ENCODE measurements at regions not wholly inside any gene's neighbourhood (a gene's known extent, or its start where the extent isn't known, plus 50 kb on each side); places are given as distances from the start of the nearest gene placed in this dataset.
A peak's percentile ranks its signal among the peaks of the same experiment; 100 is the strongest.

GRCh38 chr1:147080006-147080661 is 92.1 kb downstream of the PRKAB2 start:
- peaks cover 3% of the 10 kb centered on the region for H3K4me1 ChIP-seq (ENCODE audit: control insufficient read depth, insufficient read depth, low read length, unreplicated experiment)
- no peaks in the 10 kb centered on the region for H3K79me2 ChIP-seq (ENCODE audit: control insufficient read depth, insufficient read depth, low read length, unreplicated experiment)
- H3K36me3 ChIP-seq (ENCODE audit: insufficient read depth, low read length): no peaks in the 10 kb centered on the region
- H3K27ac ChIP-seq (ENCODE audit: low read depth, low read length): no peak overlapping the region
- peak overlapping the region; percentile 37; the same call in 1 of the 2 replicates for H3K4me3 ChIP-seq (ENCODE audit: low read depth, low read length)
- H2AFZ ChIP-seq (ENCODE audit: low read length, unreplicated experiment): no peak overlapping the region
- peaks cover 86% of the 10 kb centered on the region for H3K27me3 ChIP-seq (ENCODE audit: insufficient read depth, low read length)

- Histone ChIP-seq H3K27ac (ENCODE audit: low read depth, low read length) (no peak overlapping the region), H3K36me3 (ENCODE audit: insufficient read depth, low read length) (no peaks in the 10 kb centered on the region), H3K79me2 (ENCODE audit: control insufficient read depth, insufficient read depth, low read length, unreplicated experiment) (no peaks in the 10 kb centered on the region), H3K4me1 (ENCODE audit: control insufficient read depth, insufficient read depth, low read length, unreplicated experiment) (peaks cover 3% of the 10 kb centered on the region), H3K4me3 (ENCODE audit: low read depth, low read length) (no peak overlapping the region), H3K27me3 (ENCODE audit: insufficient read depth, low read length) (peaks cover 92% of the 10 kb centered on the region), H2AFZ (ENCODE audit: low read length, unreplicated experiment) (no peak overlapping the region)
Measured at GRCh38 chr1:147079400-147080005, 92.8 kb downstream of the PRKAB2 start.

- Histone ChIP-seq H3K4me3 (ENCODE audit: low read depth, low read length) (no peak overlapping the region), H3K36me3 (ENCODE audit: insufficient read depth, low read length) (no peaks in the 10 kb centered on the region), H3K4me1 (ENCODE audit: control insufficient read depth, insufficient read depth, low read length, unreplicated experiment) (peaks cover under 1% of the 10 kb centered on the region), H3K27ac (ENCODE audit: low read depth, low read length) (no peak overlapping the region), H2AFZ (ENCODE audit: low read length, unreplicated experiment) (no peak overlapping the region), H3K79me2 (ENCODE audit: control insufficient read depth, insufficient read depth, low read length, unreplicated experiment) (no peaks in the 10 kb centered on the region), H3K27me3 (ENCODE audit: insufficient read depth, low read length) (peaks cover 96% of the 10 kb centered on the region)
Measured at GRCh38 chr1:147078606-147079399, 93.5 kb downstream of the PRKAB2 start.

- H3K79me2 ChIP-seq (ENCODE audit: control insufficient read depth, insufficient read depth, low read length, unreplicated experiment): no peaks in the 10 kb centered on the region
- no peak overlapping the region for H2AFZ ChIP-seq (ENCODE audit: low read length, unreplicated experiment)
- H3K4me3 ChIP-seq (ENCODE audit: low read depth, low read length): no peak overlapping the region
- peaks cover 96% of the 10 kb centered on the region for H3K27me3 ChIP-seq (ENCODE audit: insufficient read depth, low read length)
- H3K36me3 ChIP-seq (ENCODE audit: insufficient read depth, low read length): no peaks in the 10 kb centered on the region
- no peak overlapping the region for H3K27ac ChIP-seq (ENCODE audit: low read depth, low read length)
- no peaks in the 10 kb centered on the region for H3K4me1 ChIP-seq (ENCODE audit: control insufficient read depth, insufficient read depth, low read length, unreplicated experiment)
Measured at GRCh38 chr1:147077936-147078605, 94.2 kb downstream of the PRKAB2 start.

GRCh38 chr1:147077523-147077922 is 94.7 kb downstream of the PRKAB2 start:
- no peaks in the 10 kb centered on the region for H3K36me3 ChIP-seq (ENCODE audit: insufficient read depth, low read length)
- H3K27ac ChIP-seq (ENCODE audit: low read depth, low read length): no peak overlapping the region
- H3K4me3 ChIP-seq (ENCODE audit: low read depth, low read length): no peak overlapping the region
- H3K79me2 ChIP-seq (ENCODE audit: control insufficient read depth, insufficient read depth, low read length, unreplicated experiment): no peaks in the 10 kb centered on the region
- H3K27me3 ChIP-seq (ENCODE audit: insufficient read depth, low read length): peaks cover 97% of the 10 kb centered on the region
- H2AFZ ChIP-seq (ENCODE audit: low read length, unreplicated experiment): no peak overlapping the region
- H3K4me1 ChIP-seq (ENCODE audit: control insufficient read depth, insufficient read depth, low read length, unreplicated experiment): no peaks in the 10 kb centered on the region

- Histone ChIP-seq H3K27me3 (ENCODE audit: insufficient read depth, low read length) (peaks cover 97% of the 10 kb centered on the region), H3K4me3 (ENCODE audit: low read depth, low read length) (no peak overlapping the region), H3K4me1 (ENCODE audit: control insufficient read depth, insufficient read depth, low read length, unreplicated experiment) (no peaks in the 10 kb centered on the region), H3K27ac (ENCODE audit: low read depth, low read length) (no peak overlapping the region), H3K79me2 (ENCODE audit: control insufficient read depth, insufficient read depth, low read length, unreplicated experiment) (no peaks in the 10 kb centered on the region), H3K36me3 (ENCODE audit: insufficient read depth, low read length) (no peaks in the 10 kb centered on the region), H2AFZ (ENCODE audit: low read length, unreplicated experiment) (no peak overlapping the region)
Measured at GRCh38 chr1:147077081-147077480, 95.2 kb downstream of the PRKAB2 start.

GRCh38 chr1:147076442-147076841 is 95.8 kb downstream of the PRKAB2 start:
- H3K4me3 ChIP-seq (ENCODE audit: low read depth, low read length): no peak overlapping the region
- H3K27ac ChIP-seq (ENCODE audit: low read depth, low read length): no peak overlapping the region
- H3K27me3 ChIP-seq (ENCODE audit: insufficient read depth, low read length): peaks cover 100% of the 10 kb centered on the region
- H2AFZ ChIP-seq (ENCODE audit: low read length, unreplicated experiment): no peak overlapping the region
- no peaks in the 10 kb centered on the region for H3K79me2 ChIP-seq (ENCODE audit: control insufficient read depth, insufficient read depth, low read length, unreplicated experiment)
- H3K4me1 ChIP-seq (ENCODE audit: control insufficient read depth, insufficient read depth, low read length, unreplicated experiment): no peaks in the 10 kb centered on the region
- H3K36me3 ChIP-seq (ENCODE audit: insufficient read depth, low read length): no peaks in the 10 kb centered on the region

GRCh38 chr1:147072482-147073432 is 99.5 kb downstream of the PRKAB2 start:
- peaks cover 77% of the 10 kb centered on the region for H3K27me3 ChIP-seq (ENCODE audit: insufficient read depth, low read length)
- H2AFZ ChIP-seq (ENCODE audit: low read length, unreplicated experiment): no peak overlapping the region
- H3K36me3 ChIP-seq (ENCODE audit: insufficient read depth, low read length): no peaks in the 10 kb centered on the region
- peak overlapping the region; percentile 65 for H3K4me3 ChIP-seq (ENCODE audit: low read depth, low read length)
- H3K27ac ChIP-seq (ENCODE audit: low read depth, low read length): no peak overlapping the region
- H3K4me1 ChIP-seq (ENCODE audit: control insufficient read depth, insufficient read depth, low read length, unreplicated experiment): no peaks in the 10 kb centered on the region
- H3K79me2 ChIP-seq (ENCODE audit: control insufficient read depth, insufficient read depth, low read length, unreplicated experiment): no peaks in the 10 kb centered on the region

GRCh38 chr1:147071142-147071541 is 101.1 kb downstream of the PRKAB2 start:
- Histone ChIP-seq H3K27me3 (ENCODE audit: insufficient read depth, low read length) (peaks cover 61% of the 10 kb centered on the region), H3K4me3 (ENCODE audit: low read depth, low read length) (no peak overlapping the region), H3K79me2 (ENCODE audit: control insufficient read depth, insufficient read depth, low read length, unreplicated experiment) (no peaks in the 10 kb centered on the region), H3K36me3 (ENCODE audit: insufficient read depth, low read length) (no peaks in the 10 kb centered on the region), H3K27ac (ENCODE audit: low read depth, low read length) (no peak overlapping the region), H3K4me1 (ENCODE audit: control insufficient read depth, insufficient read depth, low read length, unreplicated experiment) (no peaks in the 10 kb centered on the region), H2AFZ (ENCODE audit: low read length, unreplicated experiment) (no peak overlapping the region)

- Histone ChIP-seq H2AFZ (ENCODE audit: low read length, unreplicated experiment) (no peak overlapping the region), H3K4me3 (ENCODE audit: low read depth, low read length) (no peak overlapping the region), H3K79me2 (ENCODE audit: control insufficient read depth, insufficient read depth, low read length, unreplicated experiment) (no peaks in the 10 kb centered on the region), H3K27me3 (ENCODE audit: insufficient read depth, low read length) (peaks cover 3% of the 10 kb centered on the region; the same call in 1 of the 2 replicates), H3K4me1 (ENCODE audit: control insufficient read depth, insufficient read depth, low read length, unreplicated experiment) (no peaks in the 10 kb centered on the region), H3K36me3 (ENCODE audit: insufficient read depth, low read length) (no peaks in the 10 kb centered on the region), H3K27ac (ENCODE audit: low read depth, low read length) (no peak overlapping the region)
Measured at GRCh38 chr1:147062956-147063355, 109.3 kb downstream of the PRKAB2 start.

All from ACC112 (cell line).